Activated CD4-positive, CD25-positive, alpha-beta regulatory T cell treated with anti-CD3 and anti-CD28 coated beads, Interleukin-2, amount 50 U/mL, for 24 hours (primary cell): ENCODE measurements at regions not wholly inside any gene's neighbourhood (a gene's known extent, or its start where the extent isn't known, plus 50 kb on each side); places are given as distances from the start of the nearest gene placed in this dataset.
"Not testable (repeated sequence)": the region's sequence is repeated elsewhere in the genome, so short reads cannot be mapped to it uniquely, and the experiment has no call there.

ENCODE experiments used
- ATAC-seq, 2 donors: fragments of 150-1000 bp; cut with Tn5 transposase; one replicate each; pipeline ENCODE4 v1.10.0; 2021; ENCODE audit warnings: mild to moderate bottlenecking in 1 of 2, moderate library complexity in 1 of 2

GRCh38 chr6:57708061-57708460, 390.6 kb downstream of the PRIM2 start:
- ATAC-seq: not testable (repeated sequence)

GRCh38 chr6:57722546-57722945, 405.1 kb downstream of the PRIM2 start:
- ATAC-seq: not testable (repeated sequence)

GRCh38 chr6:57723815-57724401, 406.5 kb downstream of the PRIM2 start:
- ATAC-seq: not testable (repeated sequence)

- ATAC-seq: not testable (repeated sequence)
Measured at GRCh38 chr6:57729407-57729806, 412.0 kb downstream of the PRIM2 start.

GRCh38 chr6:57730726-57731125, 413.3 kb downstream of the PRIM2 start:
- not testable (repeated sequence) for ATAC-seq

- ATAC-seq: not testable (repeated sequence)
Measured at GRCh38 chr6:57747716-57748115, 430.3 kb downstream of the PRIM2 start.

- not testable (repeated sequence) for ATAC-seq
Measured at GRCh38 chr6:57759850-57760249, 442.4 kb downstream of the PRIM2 start.

GRCh38 chr6:57792720-57793397, 475.4 kb downstream of the PRIM2 start:
- ATAC-seq: not testable (repeated sequence)

- ATAC-seq: not testable (repeated sequence)
Measured at GRCh38 chr6:57793398-57793762, 475.9 kb downstream of the PRIM2 start.

- not testable (repeated sequence) for ATAC-seq
Measured at GRCh38 chr6:57799703-57800479, 482.5 kb downstream of the PRIM2 start.

- not testable (repeated sequence) for ATAC-seq
Measured at GRCh38 chr6:57808581-57808980, 491.2 kb downstream of the PRIM2 start.

GRCh38 chr6:57809454-57809853, 492.0 kb downstream of the PRIM2 start:
- not testable (repeated sequence) for ATAC-seq

- ATAC-seq: not testable (repeated sequence)
Measured at GRCh38 chr6:57813271-57814075, 496.0 kb downstream of the PRIM2 start.

GRCh38 chr6:57815826-57816225, 498.4 kb downstream of the PRIM2 start:
- ATAC-seq: not testable (repeated sequence)

- ATAC-seq: not testable (repeated sequence)
Measured at GRCh38 chr6:57821325-57821724, 503.9 kb downstream of the PRIM2 start.

GRCh38 chr6:57822448-57822847, 505.0 kb downstream of the PRIM2 start:
- ATAC-seq: not testable (repeated sequence)

GRCh38 chr6:57822896-57823358, 505.5 kb downstream of the PRIM2 start:
- no peak for ATAC-seq

- ATAC-seq: not testable (repeated sequence)
Measured at GRCh38 chr6:57837622-57838209, 520.3 kb downstream of the PRIM2 start.

- not testable (repeated sequence) for ATAC-seq
Measured at GRCh38 chr6:57841551-57841950, 524.1 kb downstream of the PRIM2 start.

- ATAC-seq: not testable (repeated sequence)
Measured at GRCh38 chr6:57853745-57854407, 536.4 kb downstream of the PRIM2 start.

GRCh38 chr6:57860481-57861315, 543.3 kb downstream of the PRIM2 start:
- not testable (repeated sequence) for ATAC-seq
